SJSA1 (cell line): ENCODE measurements at regions not wholly inside any gene's neighbourhood (a gene's known extent, or its start where the extent isn't known, plus 50 kb on each side); places are given as distances from the start of the nearest gene placed in this dataset.

Experiments used
- DNase-seq, 2 experiments: peaks; one replicate each; pipeline ENCODE4 v3.0.0-alpha.2; 2015 to 2020; ENCODE audit warnings: low spot score in 2 of 2, low read depth in 1 of 2
- H3K27ac ChIP-seq: fragments of 250-450 bp; sonication (Bioruptor Pico); 2 replicates; pipeline ENCODE4 v1.5.1; 2020; ENCODE audit warnings: mild to moderate bottlenecking, moderate library complexity
- H3K27me3 ChIP-seq: fragments of 250-450 bp; sonication (Bioruptor Pico); replicated peaks from 2 replicates; pipeline ENCODE4 v1.5.1; 2020; ENCODE audit warnings: mild to moderate bottlenecking, moderate library complexity
- H3K36me3 ChIP-seq: fragments of 250-450 bp; sonication (Bioruptor Pico); 2 replicates; pipeline ENCODE4 v1.5.1; 2020; ENCODE audit warnings: mild to moderate bottlenecking
- H3K4me1 ChIP-seq: fragments of 250-450 bp; sonication (Bioruptor Pico); replicated peaks from 2 replicates; pipeline ENCODE4 v1.6.1; 2021; ENCODE audit warnings: mild to moderate bottlenecking
- H3K4me3 ChIP-seq: fragments of 250-450 bp; sonication (Bioruptor Pico); 2 replicates; pipeline ENCODE4 v1.5.1; 2020; ENCODE audit warnings: mild to moderate bottlenecking
- H3K9me3 ChIP-seq: fragments of 250-450 bp; sonication (Bioruptor Pico); replicated peaks from 2 replicates; pipeline ENCODE4 v1.5.1; 2020; ENCODE audit warnings: mild to moderate bottlenecking

GRCh38 chr17:27977751-27978688 is 64.5 kb upstream of the NLK start:
- no peak overlapping the region for H3K27ac ChIP-seq
- peaks cover 6% of the 10 kb centered on the region for H3K4me1 ChIP-seq
- no peak for DNase-seq

GRCh38 chr17:27978689-27979175 is 63.7 kb upstream of the NLK start:
- no peak for DNase-seq
- H3K9me3 ChIP-seq = no peaks in the 10 kb centered on the region
- H3K4me1 ChIP-seq = peaks cover 6% of the 10 kb centered on the region
- no peak overlapping the region for H3K27ac ChIP-seq
- no peak overlapping the region for H3K4me3 ChIP-seq
- H3K27me3 ChIP-seq = no peaks in the 10 kb centered on the region
- H3K36me3 ChIP-seq = no peaks in the 10 kb centered on the region

More at GRCh38 chr17:27977751-27978688, 64.5 kb upstream of the NLK start:
- H3K36me3 ChIP-seq = no peaks in the 10 kb centered on the region
- no peaks in the 10 kb centered on the region for H3K27me3 ChIP-seq
- no peak overlapping the region for H3K4me3 ChIP-seq
- H3K9me3 ChIP-seq = no peaks in the 10 kb centered on the region

- H3K4me3 ChIP-seq = no peak overlapping the region
- H3K27me3 ChIP-seq = no peaks in the 10 kb centered on the region
- H3K4me1 ChIP-seq = peaks cover 6% of the 10 kb centered on the region
- H3K36me3 ChIP-seq = no peaks in the 10 kb centered on the region
- H3K27ac ChIP-seq = no peak overlapping the region
- H3K9me3 ChIP-seq = no peaks in the 10 kb centered on the region
- peak; percentile 40 to 49 for DNase-seq
These were observed 62.4 kb upstream of the NLK start for GRCh38 chr17:27980043-27980442.

GRCh38 chr17:27981978-27982377 is 60.5 kb upstream of the NLK start:
- no peak overlapping the region for H3K27ac ChIP-seq
- H3K9me3 ChIP-seq = no peaks in the 10 kb centered on the region
- H3K4me3 ChIP-seq = no peak overlapping the region
- peaks cover 6% of the 10 kb centered on the region for H3K4me1 ChIP-seq
- no peak for DNase-seq
- 0 out of 2 replicates have a peak, but pooled peaks cover 3% of the 10 kb centered on the region for H3K27me3 ChIP-seq
- no peaks in the 10 kb centered on the region for H3K36me3 ChIP-seq

GRCh38 chr17:27982688-27983087 is 59.8 kb upstream of the NLK start:
- H3K4me1 ChIP-seq = peaks cover 6% of the 10 kb centered on the region

GRCh38 chr17:27983853-27984252 is 58.6 kb upstream of the NLK start:
- H3K4me1 ChIP-seq = peaks cover 6% of the 10 kb centered on the region
- no peaks in the 10 kb centered on the region for H3K36me3 ChIP-seq
- H3K27me3 ChIP-seq = 0 out of 2 replicates have a peak, but pooled peaks cover 3% of the 10 kb centered on the region
- H3K4me3 ChIP-seq = no peak overlapping the region
- no peak for DNase-seq
- no peak overlapping the region for H3K27ac ChIP-seq
- H3K9me3 ChIP-seq = no peaks in the 10 kb centered on the region

More at GRCh38 chr17:27982688-27983087, 59.8 kb upstream of the NLK start:
- DNase-seq = no peak
- Histone ChIP-seq H3K4me3 (no peak overlapping the region), H3K36me3 (no peaks in the 10 kb centered on the region), H3K27me3 (0 out of 2 replicates have a peak, but pooled peaks cover 3% of the 10 kb centered on the region), H3K27ac (no peak overlapping the region), H3K9me3 (no peaks in the 10 kb centered on the region)

GRCh38 chr17:27984404-27984803 is 58.1 kb upstream of the NLK start:
- no peak overlapping the region for H3K27ac ChIP-seq
- H3K36me3 ChIP-seq = no peaks in the 10 kb centered on the region
- H3K9me3 ChIP-seq = no peaks in the 10 kb centered on the region
- DNase-seq = no peak
- H3K4me1 ChIP-seq = peaks cover 6% of the 10 kb centered on the region
- no peak overlapping the region for H3K4me3 ChIP-seq
- H3K27me3 ChIP-seq = 0 out of 2 replicates have a peak, but pooled peaks cover 3% of the 10 kb centered on the region

GRCh38 chr17:27984816-27985215 is 57.7 kb upstream of the NLK start:
- DNase-seq = no peak
- Histone ChIP-seq H3K36me3 (no peaks in the 10 kb centered on the region), H3K9me3 (no peaks in the 10 kb centered on the region), H3K27me3 (0 out of 2 replicates have a peak, but pooled peaks cover 3% of the 10 kb centered on the region), H3K4me3 (no peak overlapping the region), H3K27ac (no peak overlapping the region), H3K4me1 (peaks cover 6% of the 10 kb centered on the region)

GRCh38 chr17:27985306-27985705 is 57.2 kb upstream of the NLK start:
- H3K9me3 ChIP-seq = no peaks in the 10 kb centered on the region
- no peak overlapping the region for H3K4me3 ChIP-seq
- H3K4me1 ChIP-seq = peaks cover 2% of the 10 kb centered on the region
- H3K27ac ChIP-seq = no peak overlapping the region
- H3K27me3 ChIP-seq = 0 out of 2 replicates have a peak, but pooled peaks cover 3% of the 10 kb centered on the region
- H3K36me3 ChIP-seq = no peaks in the 10 kb centered on the region
- DNase-seq = no peak

- 0 out of 2 replicates have a peak, but pooled peaks cover 3% of the 10 kb centered on the region for H3K27me3 ChIP-seq
- H3K36me3 ChIP-seq = no peaks in the 10 kb centered on the region
- no peaks in the 10 kb centered on the region for H3K9me3 ChIP-seq
- DNase-seq = no peak
- H3K27ac ChIP-seq = no peak overlapping the region
- H3K4me1 ChIP-seq = no peaks in the 10 kb centered on the region
- no peak overlapping the region for H3K4me3 ChIP-seq
These were observed 56.6 kb upstream of the NLK start for GRCh38 chr17:27985736-27986399.

- H3K9me3 ChIP-seq = no peaks in the 10 kb centered on the region
- H3K27ac ChIP-seq = no peak overlapping the region
- no peak for DNase-seq
- no peaks in the 10 kb centered on the region for H3K36me3 ChIP-seq
- H3K4me3 ChIP-seq = no peak overlapping the region
- 0 out of 2 replicates have a peak, but pooled peaks cover 6% of the 10 kb centered on the region for H3K27me3 ChIP-seq
- H3K4me1 ChIP-seq = no peaks in the 10 kb centered on the region
These were observed 55.4 kb upstream of the NLK start for GRCh38 chr17:27986805-27987684.

GRCh38 chr17:27989046-27989445 is 53.4 kb upstream of the NLK start:
- Histone ChIP-seq H3K4me3 (no peak overlapping the region), H3K9me3 (no peaks in the 10 kb centered on the region), H3K36me3 (no peaks in the 10 kb centered on the region), H3K4me1 (no peaks in the 10 kb centered on the region), H3K27me3 (peaks cover 6% of the 10 kb centered on the region; the same call in 1 of the 2 replicates), H3K27ac (no peak overlapping the region)
- DNase-seq = no peak

- Histone ChIP-seq H3K4me1 (no peaks in the 10 kb centered on the region), H3K4me3 (no peak overlapping the region), H3K9me3 (no peaks in the 10 kb centered on the region), H3K36me3 (no peaks in the 10 kb centered on the region), H3K27me3 (peaks cover 6% of the 10 kb centered on the region; the same call in 1 of the 2 replicates), H3K27ac (no peak overlapping the region)
- no peak for DNase-seq
These were observed 52.4 kb upstream of the NLK start for GRCh38 chr17:27990100-27990499.
